GM19452 (cell line): ENCODE measurements at regions not wholly inside any gene's neighbourhood (a gene's known extent, or its start where the extent isn't known, plus 50 kb on each side); places are given as distances from the start of the nearest gene placed in this dataset.
A peak's percentile ranks its signal among the peaks of the same experiment; 100 is the strongest.
"Not testable (repeated sequence)": the region's sequence is repeated elsewhere in the genome, so short reads cannot be mapped to it uniquely, and the experiment has no call there.

Source experiments
- ATAC-seq: cut with Tn5 transposase; IDR thresholded peaks from one replicate; pipeline ENCODE4 v1.9.1; 2021; ENCODE audit not compliant: unreplicated experiment

DNA sequence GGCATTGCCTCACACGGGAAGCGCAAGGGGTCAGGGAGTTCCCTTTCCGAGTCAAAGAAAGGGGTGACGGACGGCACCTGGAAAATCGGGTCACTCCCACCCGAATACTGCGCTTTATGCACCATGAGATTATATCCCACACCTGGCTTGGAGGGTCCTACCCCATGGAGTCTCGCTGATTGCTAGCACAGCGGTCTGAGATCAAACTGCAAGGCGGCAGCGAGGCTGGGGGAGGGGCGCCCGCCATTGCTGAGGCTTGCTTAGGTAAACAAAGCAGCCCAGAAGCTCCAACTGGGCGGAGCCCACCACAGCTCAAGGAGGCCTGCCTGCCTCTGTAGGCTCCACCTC lies 145.1 kb upstream of the BCL6 start:
- ATAC-seq, result not testable (repeated sequence)

- ATAC-seq, result no peak
These were observed 151.4 kb upstream of the BCL6 start for GRCh38 chr3:187896646-187897045.

DNA sequence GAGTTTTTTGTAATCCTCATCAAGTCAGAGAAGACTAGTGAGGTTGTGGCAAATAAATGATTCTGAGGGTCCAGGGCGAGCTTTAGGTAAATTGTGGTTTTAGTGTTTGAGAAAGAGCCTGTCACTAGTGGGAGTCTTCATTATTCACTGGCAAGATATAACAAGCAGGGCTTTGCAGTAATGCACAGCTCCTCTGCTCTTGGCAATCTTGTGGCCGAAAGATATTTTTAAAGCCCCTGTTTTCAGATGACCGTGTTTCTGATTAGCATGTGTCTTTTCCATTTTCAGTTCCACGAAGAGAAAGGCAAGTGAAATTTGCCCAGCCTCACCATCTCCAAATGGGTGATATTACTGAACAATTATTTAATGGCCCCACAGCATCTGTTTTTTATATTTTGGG lies 154.0 kb upstream of the BCL6 start:
- ATAC-seq, result no peak

GRCh38 chr3:187900993-187901755 lies 155.9 kb upstream of the BCL6 start:
- peak; percentile 56 for ATAC-seq

DNA sequence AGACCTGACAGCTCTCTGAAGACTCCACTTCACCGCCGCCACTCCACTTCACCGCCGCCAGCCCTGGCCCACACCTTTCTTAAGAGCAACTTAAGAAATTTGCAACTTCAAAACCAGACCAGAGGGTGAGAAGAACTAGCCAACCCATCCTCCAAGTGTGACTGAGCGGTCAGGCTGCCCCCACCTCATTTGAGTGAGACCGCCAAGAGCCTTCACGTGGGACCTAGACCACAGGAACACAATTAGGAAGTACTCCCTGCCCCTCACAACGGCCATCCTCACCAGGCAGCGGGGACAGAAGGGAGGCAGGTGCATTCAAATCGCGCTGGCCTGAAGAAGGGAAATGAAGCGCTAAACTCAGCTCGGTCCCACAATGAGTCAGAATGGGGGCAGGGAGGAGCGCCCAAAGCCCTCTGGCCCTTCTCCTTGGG lies 156.8 kb upstream of the BCL6 start:
- ATAC-seq, result peak; percentile 67

GRCh38 chr3:187902936-187903335 lies 157.7 kb upstream of the BCL6 start:
- no peak for ATAC-seq

DNA sequence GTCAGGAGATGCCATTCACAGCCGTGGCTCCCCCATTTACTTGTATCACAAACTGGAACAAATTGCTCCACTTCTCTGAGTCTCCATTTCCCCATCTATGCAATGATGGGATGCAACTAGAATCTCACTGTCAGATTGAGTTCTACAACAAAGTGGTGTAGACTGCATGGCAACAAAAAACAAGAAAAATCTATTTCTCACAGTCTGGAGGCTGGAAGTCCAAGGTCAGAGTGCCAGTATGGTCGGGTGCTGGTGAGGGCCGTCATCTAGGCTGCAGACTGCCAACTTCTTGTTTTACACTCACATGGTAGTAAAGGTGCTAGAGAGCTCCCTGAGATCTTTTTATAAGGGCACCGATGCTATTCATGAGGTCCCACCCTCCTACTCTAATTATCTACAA lies 158.4 kb upstream of the BCL6 start:
- ATAC-seq, result no peak

DNA sequence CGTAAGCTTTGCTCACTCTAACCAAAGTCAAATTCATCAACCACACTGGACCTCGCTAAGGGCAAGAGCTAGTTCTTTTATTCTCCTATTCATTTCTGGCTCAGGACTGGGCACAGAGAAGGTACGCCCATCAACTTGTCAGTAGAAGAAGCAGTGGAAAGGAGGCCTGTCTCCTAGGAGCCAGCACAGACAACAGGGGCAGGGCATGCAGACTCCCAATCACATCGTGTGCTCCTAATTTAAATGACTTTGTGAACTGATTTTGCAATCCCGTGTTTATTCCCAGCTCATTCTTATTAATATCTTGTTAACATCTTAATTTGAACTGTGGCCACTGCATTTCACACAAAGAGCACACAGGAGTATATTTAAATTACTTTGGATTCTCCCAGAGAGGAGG lies 161.1 kb upstream of the BCL6 start:
- no peak for ATAC-seq

DNA sequence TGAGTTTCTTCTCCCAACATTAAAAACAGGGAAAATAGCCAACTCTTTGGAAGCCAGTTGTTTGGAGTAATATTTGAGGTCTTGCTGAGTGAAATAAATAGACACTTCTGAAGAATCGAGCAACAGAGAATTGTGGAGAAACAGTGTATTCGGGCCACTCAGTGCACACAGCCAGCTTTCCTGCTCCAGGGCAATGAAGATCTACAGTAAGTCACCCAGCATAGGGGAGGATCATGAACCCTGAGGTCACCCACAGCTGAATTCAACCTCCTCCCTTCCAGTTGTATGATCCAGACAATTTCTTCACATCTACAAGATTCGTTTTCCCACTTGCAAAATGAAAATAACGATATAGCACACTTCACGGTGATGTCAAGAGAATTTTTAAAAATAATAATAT lies 161.7 kb upstream of the BCL6 start:
- no peak for ATAC-seq

GRCh38 chr3:187909866-187910265 lies 164.6 kb upstream of the BCL6 start:
- ATAC-seq, result no peak

DNA sequence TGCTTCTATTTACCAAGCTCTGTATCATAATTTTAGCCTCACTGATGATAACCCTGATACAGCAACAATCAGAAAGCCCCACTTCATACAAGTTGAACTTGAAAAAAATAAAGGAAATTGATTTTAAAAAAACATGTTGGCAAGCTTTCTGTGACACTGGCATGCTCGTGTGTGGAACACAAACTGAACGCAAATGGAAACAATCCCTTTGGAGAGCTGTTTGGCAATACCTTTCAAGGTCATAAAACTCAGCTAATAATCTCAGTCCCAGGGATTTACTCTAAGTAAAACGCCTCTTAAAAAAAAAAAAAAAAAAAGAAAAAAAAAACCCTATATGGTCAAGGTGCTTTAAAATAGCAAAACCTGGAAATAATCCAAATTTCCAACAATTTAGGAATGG lies 166.7 kb upstream of the BCL6 start:
- no peak for ATAC-seq

DNA sequence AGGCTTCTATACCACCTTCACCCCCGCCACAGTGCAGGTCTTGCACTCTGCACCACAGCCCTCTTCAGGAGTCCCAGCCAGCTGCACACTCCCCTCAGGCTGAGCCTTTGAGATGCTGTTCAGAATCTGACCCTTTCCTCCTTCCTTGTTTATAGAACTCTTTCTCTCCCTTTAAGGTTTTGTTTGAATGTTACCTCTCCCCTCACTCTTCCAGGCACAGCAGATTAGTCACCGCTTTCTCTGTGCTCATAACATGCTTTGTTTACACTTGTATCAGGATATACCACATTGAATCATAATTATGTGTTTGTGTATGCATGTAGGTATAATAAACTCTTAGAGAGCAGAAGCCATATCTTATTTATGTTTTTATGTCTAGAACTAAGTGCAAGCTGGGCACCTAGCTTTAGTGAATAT lies 168.4 kb upstream of the BCL6 start:
- no peak for ATAC-seq

GRCh38 chr3:187914231-187914630 lies 169.0 kb upstream of the BCL6 start:
- ATAC-seq, result no peak

DNA sequence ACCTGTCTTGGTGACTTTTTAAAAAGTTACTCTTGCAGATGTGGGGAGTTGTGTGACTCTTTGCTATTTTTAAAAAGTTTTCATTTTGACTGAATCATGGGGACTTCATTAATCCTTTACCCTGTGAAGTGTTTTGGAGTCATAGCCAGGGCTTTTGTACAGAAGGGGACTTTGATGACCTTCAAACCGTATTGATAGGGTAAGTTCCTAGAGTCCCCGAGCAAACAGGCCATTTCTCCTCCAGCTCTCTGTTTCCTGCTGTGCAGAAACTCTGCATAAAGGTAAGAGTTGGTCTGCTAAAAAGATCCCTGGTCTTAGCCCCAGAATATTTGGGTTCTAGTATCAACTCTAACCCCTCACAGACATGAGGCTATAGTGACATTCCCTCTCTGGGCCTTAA lies 170.8 kb upstream of the BCL6 start:
- ATAC-seq, result no peak

GRCh38 chr3:187918081-187918644 lies 172.9 kb upstream of the BCL6 start:
- no peak for ATAC-seq

DNA sequence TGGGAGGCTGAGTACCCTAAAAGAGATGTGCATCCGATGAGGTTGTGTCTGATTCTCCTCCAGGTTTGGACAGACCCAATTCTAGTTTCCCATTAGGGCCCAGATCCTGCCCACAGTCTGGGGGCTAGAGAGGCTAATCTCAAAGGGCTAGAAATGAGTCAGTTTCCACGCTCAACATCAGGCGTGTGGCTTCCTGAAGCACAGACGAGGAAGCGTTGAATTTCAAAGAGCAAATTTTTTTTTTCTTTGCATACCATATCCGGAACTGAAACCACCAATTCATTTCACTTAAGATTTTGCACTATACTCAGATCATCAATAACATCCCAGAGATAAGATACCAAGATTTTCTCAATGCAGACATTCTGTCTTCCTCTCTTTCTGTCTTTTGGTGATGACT lies 173.8 kb upstream of the BCL6 start:
- peak; percentile 94 for ATAC-seq

DNA sequence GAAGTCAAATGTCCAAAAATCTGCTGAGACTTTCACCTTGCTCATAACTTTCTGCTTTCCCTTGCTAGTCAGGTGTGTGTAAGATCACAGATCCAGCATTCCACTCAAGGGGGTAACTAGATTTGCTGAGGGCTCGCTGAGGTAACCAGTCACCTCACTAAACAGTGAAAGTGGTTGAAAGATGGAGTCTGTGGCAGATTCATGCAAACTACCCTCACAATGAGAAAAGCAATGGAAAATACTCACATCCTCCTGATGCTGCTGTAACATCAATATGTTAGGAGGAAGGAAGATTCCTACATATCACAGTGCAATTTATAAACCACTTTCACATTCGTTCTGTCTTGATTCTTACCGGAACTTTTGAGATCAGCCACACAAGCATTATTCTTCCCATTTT lies 174.3 kb upstream of the BCL6 start:
- peak; percentile 43 for ATAC-seq

- no peak for ATAC-seq
These were observed 174.8 kb upstream of the BCL6 start for GRCh38 chr3:187920030-187920429.

GRCh38 chr3:187920913-187921312 lies 175.6 kb upstream of the BCL6 start:
- ATAC-seq, result no peak

DNA sequence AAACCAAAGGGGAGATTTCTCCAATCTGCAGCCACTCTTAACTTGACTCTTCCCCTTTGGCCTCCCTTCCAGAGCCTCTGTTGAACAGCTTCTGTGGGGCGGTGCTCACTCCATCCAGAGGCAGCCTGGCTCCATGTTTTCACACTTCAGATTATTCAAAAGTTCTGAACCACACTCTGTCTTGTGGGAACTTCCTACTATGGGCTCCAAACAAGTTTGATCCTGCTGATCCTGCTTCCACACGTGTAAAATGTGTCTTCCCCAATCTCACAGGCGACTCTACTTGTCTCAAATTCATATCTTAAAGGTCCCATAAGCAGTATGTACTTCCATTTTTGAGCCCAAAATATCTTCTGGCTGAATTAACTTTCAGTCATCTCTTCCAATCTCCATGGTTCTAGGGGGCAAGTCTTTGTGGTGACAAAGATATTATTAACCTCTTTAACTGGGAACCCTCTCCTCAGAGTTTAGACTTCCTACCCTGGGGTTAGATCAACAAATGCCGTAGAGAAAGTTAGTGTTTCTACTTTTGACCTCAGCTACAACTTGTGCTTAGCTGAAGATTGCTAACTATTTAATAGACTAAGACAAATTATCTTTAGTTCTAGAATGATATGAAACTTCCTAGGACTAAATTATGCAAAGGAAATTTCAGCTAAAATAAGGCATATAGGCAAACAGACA lies 176.3 kb upstream of the BCL6 start:
- ATAC-seq, result no peak

DNA sequence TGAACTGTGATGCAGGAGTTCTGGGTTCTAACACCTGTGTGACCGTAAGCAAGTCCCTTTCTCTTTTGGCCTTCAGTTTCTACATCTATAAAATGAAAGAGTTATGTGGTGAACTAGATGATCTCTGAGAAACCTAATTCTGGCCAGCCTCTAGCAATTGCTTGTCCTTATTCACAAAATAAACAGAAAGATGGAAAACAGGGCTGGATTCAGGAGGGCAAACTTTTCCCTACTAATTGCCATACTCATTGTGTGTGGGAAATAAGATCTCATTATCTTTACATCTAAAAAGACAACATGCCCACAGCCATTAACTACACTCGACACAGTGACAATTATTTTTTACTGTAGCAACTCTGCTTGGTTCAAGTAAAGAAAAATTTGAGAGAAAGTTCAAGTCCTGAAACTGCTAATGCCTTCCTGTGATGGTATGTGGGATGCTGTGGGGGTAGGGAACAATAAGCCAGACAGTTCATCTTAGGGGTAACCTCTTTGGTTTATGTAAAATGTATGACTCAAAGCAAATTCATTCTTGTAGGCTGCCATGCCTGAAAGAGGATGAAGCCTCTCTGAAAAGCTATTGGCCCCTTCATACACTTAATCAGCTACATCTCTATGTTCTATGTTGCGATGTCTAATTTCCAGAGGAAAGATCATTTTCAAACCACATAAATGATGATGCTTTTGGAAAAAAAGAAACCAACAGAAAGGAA lies 177.6 kb upstream of the BCL6 start:
- ATAC-seq, result no peak

DNA sequence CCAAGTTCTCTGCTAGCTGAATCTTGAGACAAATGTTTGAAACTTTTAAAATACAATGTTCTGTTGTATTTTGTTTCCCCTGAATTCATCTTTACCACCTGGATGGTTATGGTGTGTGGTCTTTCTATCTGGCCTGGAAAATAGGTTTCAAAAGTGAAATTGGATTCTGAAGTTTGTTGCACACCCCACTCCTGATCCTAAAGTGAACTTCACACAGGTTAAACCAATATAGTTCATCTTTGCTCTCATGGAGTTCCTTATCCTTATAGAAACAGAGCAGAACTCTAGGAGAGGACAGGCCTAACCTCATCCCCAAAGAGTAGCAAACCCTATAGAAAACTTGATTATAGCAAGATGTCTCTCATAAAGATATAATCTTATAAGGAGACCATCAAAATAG lies 179.4 kb upstream of the BCL6 start:
- ATAC-seq, result no peak
